HG03558 (cell line): ENCODE measurements at regions not wholly inside any gene's neighbourhood (a gene's known extent, or its start where the extent isn't known, plus 50 kb on each side); places are given as distances from the start of the nearest gene placed in this dataset.

Experiments used
- ATAC-seq: cut with Tn5 transposase; IDR thresholded peaks from one replicate; pipeline ENCODE4 v1.9.1; 2021; ENCODE audit warnings: moderate number of reproducible peaks; ENCODE audit not compliant: unreplicated experiment; ENCODE audit errors: extremely low read depth

GRCh38 chr9:108569624-108570023, 286.2 kb downstream of the ACTL7B start:
- ATAC-seq = no peak

- no peak for ATAC-seq
Measured at GRCh38 chr9:108568093-108568492, 287.7 kb downstream of the ACTL7B start.

- no peak for ATAC-seq
Measured at GRCh38 chr9:108567571-108567970, 288.2 kb downstream of the ACTL7B start.

GRCh38 chr9:108565651-108566378, 290.0 kb downstream of the ACTL7B start:
- no peak for ATAC-seq

GRCh38 chr9:108562176-108562575, 293.6 kb downstream of the ACTL7B start:
- no peak for ATAC-seq

GRCh38 chr9:108559432-108559831, 296.4 kb downstream of the ACTL7B start:
- no peak for ATAC-seq

GRCh38 chr9:108554831-108555230, 301.0 kb downstream of the ACTL7B start:
- no peak for ATAC-seq

GRCh38 chr9:108553111-108553635, 302.6 kb downstream of the ACTL7B start:
- ATAC-seq = no peak

GRCh38 chr9:108552459-108553040, 303.2 kb downstream of the ACTL7B start:
- ATAC-seq = no peak

GRCh38 chr9:108551030-108551841, 304.6 kb downstream of the ACTL7B start:
- ATAC-seq = no peak

GRCh38 chr9:108550106-108550505, 305.7 kb downstream of the ACTL7B start:
- ATAC-seq = no peak

- ATAC-seq = no peak
Measured at GRCh38 chr9:108549184-108549583, 306.6 kb downstream of the ACTL7B start.

GRCh38 chr9:108547411-108548135, 308.2 kb downstream of the ACTL7B start:
- ATAC-seq = no peak

GRCh38 chr9:108546215-108546614, 309.6 kb downstream of the ACTL7B start:
- ATAC-seq = no peak

GRCh38 chr9:108545436-108545835, 310.4 kb downstream of the ACTL7B start:
- no peak for ATAC-seq

- ATAC-seq = no peak
Measured at GRCh38 chr9:108544866-108545265, 310.9 kb downstream of the ACTL7B start.

- ATAC-seq = no peak
Measured at GRCh38 chr9:108543251-108543778, 312.5 kb downstream of the ACTL7B start.

- ATAC-seq = no peak
Measured at GRCh38 chr9:108537756-108538155, 318.0 kb downstream of the ACTL7B start.

GRCh38 chr9:108536836-108537601, 318.8 kb downstream of the ACTL7B start:
- no peak for ATAC-seq
